ENCODE measurements at regions not wholly inside any gene's neighbourhood (a gene's known extent, or its start where the extent isn't known, plus 50 kb on each side); places are given as distances from the start of the nearest gene placed in this dataset.
A peak's percentile ranks its signal among the peaks of the same experiment; 100 is the strongest.

DNA sequence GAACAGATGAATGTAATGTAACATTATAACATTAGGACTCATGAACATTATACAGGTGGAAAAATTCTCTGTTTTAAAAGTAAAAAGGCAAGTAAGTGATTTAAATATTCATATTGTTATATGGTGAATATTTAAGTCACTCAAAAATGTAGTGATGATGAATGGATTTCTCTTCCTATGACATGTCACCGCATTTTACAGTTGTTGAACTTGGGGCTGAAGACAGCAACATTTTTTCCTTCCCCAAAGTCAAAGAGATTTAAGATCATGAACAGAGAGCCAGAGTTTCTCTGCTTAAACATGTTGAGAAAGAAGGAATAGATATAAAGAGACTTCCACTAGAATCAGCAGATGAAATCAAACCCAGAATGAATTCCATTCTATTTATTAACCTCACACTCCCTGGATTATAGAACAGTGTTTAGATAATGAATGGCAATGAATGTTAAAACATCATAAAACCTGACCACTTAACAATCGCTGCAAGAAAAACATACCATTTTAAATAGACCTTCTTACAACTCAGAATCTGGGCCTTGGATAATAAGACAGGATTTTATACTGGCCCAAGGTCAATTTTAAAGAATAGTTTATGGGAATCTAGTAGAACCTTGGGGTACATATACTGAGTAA is 163.6 kb upstream of the SIX2 start:
- Histone ChIP-seq H3K27me3 (ENCODE audit: control insufficient read depth, insufficient read depth, low read length) (no peaks in the 10 kb centered on the region), H3K4me3 (ENCODE audit: low read depth, low read length) (no peak overlapping the region), H3K36me3 (ENCODE audit: control insufficient read depth, insufficient read depth, low read length) (no peaks in the 10 kb centered on the region)
- DNase-seq (ENCODE audit: low read depth) (peak; percentile 25), FAIRE-seq (no peak)
- TF ChIP-seq, protein P1, sequence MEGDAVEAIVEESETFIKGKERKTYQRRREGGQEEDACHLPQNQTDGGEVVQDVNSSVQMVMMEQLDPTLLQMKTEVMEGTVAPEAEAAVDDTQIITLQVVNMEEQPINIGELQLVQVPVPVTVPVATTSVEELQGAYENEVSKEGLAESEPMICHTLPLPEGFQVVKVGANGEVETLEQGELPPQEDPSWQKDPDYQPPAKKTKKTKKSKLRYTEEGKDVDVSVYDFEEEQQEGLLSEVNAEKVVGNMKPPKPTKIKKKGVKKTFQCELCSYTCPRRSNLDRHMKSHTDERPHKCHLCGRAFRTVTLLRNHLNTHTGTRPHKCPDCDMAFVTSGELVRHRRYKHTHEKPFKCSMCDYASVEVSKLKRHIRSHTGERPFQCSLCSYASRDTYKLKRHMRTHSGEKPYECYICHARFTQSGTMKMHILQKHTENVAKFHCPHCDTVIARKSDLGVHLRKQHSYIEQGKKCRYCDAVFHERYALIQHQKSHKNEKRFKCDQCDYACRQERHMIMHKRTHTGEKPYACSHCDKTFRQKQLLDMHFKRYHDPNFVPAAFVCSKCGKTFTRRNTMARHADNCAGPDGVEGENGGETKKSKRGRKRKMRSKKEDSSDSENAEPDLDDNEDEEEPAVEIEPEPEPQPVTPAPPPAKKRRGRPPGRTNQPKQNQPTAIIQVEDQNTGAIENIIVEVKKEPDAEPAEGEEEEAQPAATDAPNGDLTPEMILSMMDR (IDR thresholded peaks at IDR 0.05; ENCODE audit: insufficient read depth, low read length, severe bottlenecking), result no peak

DNA sequence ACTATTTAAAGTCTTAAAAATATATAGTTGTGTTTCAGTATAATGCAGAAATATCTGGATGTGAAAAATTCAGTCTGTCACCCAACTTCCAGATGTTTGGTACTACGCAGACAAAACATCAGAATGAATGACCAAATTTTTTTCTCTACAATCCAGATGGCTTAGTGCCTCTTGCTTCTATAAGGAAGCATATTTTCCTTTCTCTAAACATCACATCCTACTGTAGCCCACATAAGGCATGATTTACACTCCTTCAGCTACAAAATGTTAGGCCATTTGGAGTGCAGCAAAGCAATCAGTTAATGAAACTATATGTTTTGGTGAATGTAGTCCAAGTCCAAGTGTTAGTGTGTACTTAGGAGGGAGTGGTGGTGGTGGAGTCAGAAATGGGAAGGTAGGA is 162.9 kb upstream of the SIX2 start:
- no peaks in the 10 kb centered on the region for H3K36me3 ChIP-seq (ENCODE audit: control insufficient read depth, insufficient read depth, low read length)
- DNase-seq (ENCODE audit: low read depth) (peak; percentile 20), FAIRE-seq (no peak)
- no peaks in the 10 kb centered on the region for H3K27me3 ChIP-seq (ENCODE audit: control insufficient read depth, insufficient read depth, low read length)
- no peak overlapping the region for H3K4me3 ChIP-seq (ENCODE audit: low read depth, low read length)
- TF ChIP-seq, protein P1 (IDR thresholded peaks at IDR 0.05; ENCODE audit: insufficient read depth, low read length, severe bottlenecking), result no peak

DNA sequence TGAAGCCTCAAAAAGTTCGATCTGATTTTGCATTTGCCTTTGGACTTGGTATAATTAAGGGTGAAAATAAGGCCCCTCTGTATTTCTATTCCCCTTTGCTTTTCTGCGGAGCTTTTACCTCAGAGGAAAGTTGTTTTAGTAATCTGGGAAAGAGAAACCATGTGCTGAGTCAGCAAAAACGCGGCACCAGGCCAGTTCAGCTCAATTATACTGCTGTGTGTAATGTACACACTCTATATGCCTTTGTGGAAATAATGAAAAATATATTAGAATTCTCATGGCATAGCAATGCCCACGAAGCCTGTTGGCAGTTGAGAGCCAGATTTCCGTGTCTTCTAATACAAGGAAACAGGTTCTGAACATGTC is 161.9 kb upstream of the SIX2 start:
- TF ChIP-seq, protein P1 (IDR thresholded peaks at IDR 0.05; ENCODE audit: insufficient read depth, low read length, severe bottlenecking), result no peak
- no peak overlapping the region for H3K4me3 ChIP-seq (ENCODE audit: low read depth, low read length)
- H3K27me3 ChIP-seq (ENCODE audit: control insufficient read depth, insufficient read depth, low read length), result no peaks in the 10 kb centered on the region
- no peaks in the 10 kb centered on the region for H3K36me3 ChIP-seq (ENCODE audit: control insufficient read depth, insufficient read depth, low read length)
- FAIRE-seq (no peak), DNase-seq (ENCODE audit: low read depth) (peak; percentile 19)

DNA sequence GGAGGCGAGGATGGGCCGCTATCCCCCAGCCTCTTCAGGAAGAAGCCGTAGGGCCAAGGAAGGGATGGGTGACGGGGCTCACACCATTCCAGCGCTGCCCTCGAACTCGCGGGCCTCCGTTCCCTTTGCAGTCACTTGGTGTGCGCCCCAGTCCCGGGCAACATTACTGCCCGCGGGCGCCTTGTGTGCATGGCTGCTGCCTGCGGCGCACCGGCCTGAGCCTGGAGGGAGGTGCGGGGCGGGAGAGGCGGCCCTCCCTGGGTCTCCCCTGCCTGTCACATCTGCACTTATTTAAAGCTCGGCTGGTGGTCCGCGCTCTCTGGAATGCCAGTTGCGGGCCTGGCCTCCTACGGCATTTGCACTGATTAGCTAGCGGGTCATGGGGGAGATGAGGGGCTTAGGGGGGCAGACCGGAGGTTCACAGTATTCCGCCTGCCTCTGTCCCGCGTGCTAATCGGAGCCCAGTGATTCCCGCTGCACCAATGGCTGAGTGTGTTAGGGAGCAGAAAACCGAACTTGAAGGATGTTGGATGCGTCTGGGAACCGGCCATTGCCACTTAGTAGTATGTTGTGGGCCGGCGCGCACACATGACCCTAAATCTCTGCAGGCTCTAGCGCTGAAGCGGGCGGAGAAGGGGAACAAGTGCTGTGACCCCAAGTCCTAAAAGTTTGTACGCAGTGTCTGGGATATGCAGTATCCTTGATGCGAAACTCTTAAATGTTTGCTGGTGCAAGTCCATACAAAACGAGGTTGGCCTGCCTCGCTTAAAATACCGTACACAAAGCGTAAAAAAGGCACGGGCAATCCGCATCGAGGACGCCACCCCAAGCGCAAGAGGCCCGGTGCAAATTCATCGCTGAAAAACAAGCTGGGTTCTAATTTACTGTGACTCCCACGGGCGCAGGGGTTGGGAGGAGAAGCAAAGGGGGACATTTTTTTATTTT is 161.2 kb upstream of the SIX2 start:
- no peaks in the 10 kb centered on the region for H3K36me3 ChIP-seq (ENCODE audit: control insufficient read depth, insufficient read depth, low read length)
- DNase-seq (ENCODE audit: low read depth) (peak; percentile 13), FAIRE-seq (no peak)
- H3K27me3 ChIP-seq (ENCODE audit: control insufficient read depth, insufficient read depth, low read length), result no peaks in the 10 kb centered on the region
- TF ChIP-seq, protein P1 (IDR thresholded peaks at IDR 0.05; ENCODE audit: insufficient read depth, low read length, severe bottlenecking), result no peak
- H3K4me3 ChIP-seq (ENCODE audit: low read depth, low read length), result peak overlapping the region; percentile 49

DNA sequence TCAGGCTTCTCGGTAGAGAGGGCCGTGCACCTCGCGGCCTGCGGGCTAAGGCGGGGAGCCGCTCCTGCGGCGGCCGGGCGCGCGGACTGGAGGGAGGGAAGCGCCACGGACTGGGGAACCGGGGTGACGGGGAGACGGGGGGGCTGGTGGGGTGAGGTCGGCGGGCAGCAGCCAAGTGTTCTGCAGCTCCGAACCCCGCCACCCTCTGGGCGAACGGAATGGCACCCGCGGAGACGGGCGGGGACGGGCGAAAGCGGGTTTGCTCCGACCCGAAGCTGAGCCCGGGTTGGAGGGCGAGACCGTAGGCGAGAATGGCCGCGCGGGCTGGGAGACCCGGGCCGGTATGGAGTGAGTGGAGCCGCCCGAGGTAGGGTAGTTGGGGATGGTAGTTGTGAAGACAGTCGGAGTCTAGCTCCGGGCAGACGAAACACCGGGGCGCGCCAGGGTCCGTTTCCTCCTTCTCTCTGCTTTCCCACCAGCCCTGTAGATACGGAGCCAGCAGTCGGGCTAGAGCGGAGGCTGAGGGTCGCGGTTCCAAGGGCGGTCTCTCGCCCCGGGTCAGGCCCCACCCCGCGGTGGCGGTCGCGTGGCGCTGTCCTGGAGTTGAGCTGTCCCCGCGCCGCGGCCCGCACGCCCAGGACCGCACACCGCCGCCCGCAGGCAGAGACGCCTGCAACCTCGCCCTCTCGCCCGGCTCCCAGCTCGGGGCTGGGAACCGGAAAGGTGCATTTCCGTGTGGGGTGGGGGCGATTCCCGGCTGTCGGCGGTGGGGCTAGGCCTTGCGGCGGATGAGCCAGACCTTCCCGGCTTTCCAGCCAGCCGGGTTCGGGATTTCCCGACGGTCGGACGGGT is 160.3 kb upstream of the SIX2 start:
- TF ChIP-seq, protein P1 (IDR thresholded peaks at IDR 0.05; ENCODE audit: insufficient read depth, low read length, severe bottlenecking), result peak; percentile 23
- Histone ChIP-seq H3K4me3 (ENCODE audit: low read depth, low read length) (peak overlapping the region; percentile 49), H3K36me3 (ENCODE audit: control insufficient read depth, insufficient read depth, low read length) (no peaks in the 10 kb centered on the region), H3K27me3 (ENCODE audit: control insufficient read depth, insufficient read depth, low read length) (no peaks in the 10 kb centered on the region)
- DNase-seq (ENCODE audit: low read depth) (peak; percentile 3), FAIRE-seq (no peak)
